ENCODE measurements at regions not wholly inside any gene's neighbourhood (a gene's known extent, or its start where the extent isn't known, plus 50 kb on each side); places are given as distances from the start of the nearest gene placed in this dataset.

DNA sequence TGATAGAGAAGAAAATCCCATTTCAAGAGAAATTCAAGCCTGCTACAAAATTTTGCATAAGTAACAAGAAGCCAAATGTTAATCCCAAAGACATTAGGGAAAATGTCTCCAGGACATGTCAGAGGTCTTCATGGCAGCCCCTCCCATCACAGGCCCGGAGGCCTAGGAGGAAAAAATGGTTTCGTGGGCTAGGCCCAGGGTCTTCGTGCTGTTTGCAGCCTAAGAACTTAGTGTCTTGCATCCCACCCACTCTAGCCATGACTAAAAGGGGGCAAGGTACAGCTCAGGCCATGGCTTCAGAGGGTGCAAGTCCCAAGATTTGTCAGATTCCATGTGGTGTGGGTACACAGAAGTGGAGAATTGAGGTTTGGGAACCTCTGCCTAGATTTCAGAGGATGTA, 57.8 kb upstream of the TAPT1 start:
- Histone ChIP-seq H3K9me2 (ENCODE audit: insufficient read depth, low read length) (no peaks in the 10 kb centered on the region), H3K4me3 (ENCODE audit: low read length) (no peak overlapping the region), H3K4me2 (ENCODE audit: low read length) (no peak overlapping the region), H3F3A (ENCODE audit: insufficient read depth, low read length, poor library complexity, severe bottlenecking) (no peaks in the 10 kb centered on the region), H2AFZ (ENCODE audit: low read depth, low read length) (no peak overlapping the region), H3K27ac (ENCODE audit: low read length) (no peak overlapping the region), H3K9ac (ENCODE audit: low read length) (no peak overlapping the region), H3K79me2 (replicated peaks; ENCODE audit: insufficient read depth, low read length) (no peaks in the 10 kb centered on the region), H3K9me3 (ENCODE audit: low read length) (no peaks in the 10 kb centered on the region), H4K20me1 (ENCODE audit: insufficient read depth) (no peaks in the 10 kb centered on the region), H3K36me3 (ENCODE audit: insufficient read depth, low read length) (no peaks in the 10 kb centered on the region), H3K27me3 (ENCODE audit: insufficient read depth, low read depth, low read length) (no peaks in the 10 kb centered on the region)
- TF ChIP-seq, protein P1, sequence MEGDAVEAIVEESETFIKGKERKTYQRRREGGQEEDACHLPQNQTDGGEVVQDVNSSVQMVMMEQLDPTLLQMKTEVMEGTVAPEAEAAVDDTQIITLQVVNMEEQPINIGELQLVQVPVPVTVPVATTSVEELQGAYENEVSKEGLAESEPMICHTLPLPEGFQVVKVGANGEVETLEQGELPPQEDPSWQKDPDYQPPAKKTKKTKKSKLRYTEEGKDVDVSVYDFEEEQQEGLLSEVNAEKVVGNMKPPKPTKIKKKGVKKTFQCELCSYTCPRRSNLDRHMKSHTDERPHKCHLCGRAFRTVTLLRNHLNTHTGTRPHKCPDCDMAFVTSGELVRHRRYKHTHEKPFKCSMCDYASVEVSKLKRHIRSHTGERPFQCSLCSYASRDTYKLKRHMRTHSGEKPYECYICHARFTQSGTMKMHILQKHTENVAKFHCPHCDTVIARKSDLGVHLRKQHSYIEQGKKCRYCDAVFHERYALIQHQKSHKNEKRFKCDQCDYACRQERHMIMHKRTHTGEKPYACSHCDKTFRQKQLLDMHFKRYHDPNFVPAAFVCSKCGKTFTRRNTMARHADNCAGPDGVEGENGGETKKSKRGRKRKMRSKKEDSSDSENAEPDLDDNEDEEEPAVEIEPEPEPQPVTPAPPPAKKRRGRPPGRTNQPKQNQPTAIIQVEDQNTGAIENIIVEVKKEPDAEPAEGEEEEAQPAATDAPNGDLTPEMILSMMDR (IDR thresholded peaks at IDR 0.05; ENCODE audit: poor library complexity, severe bottlenecking): no peak
- TF ChIP-seq MXI1 (conservative IDR thresholded peaks at IDR 0.05; ENCODE audit: poor library complexity, severe bottlenecking) (no peak), EZH2 (IDR thresholded peaks at IDR 0.05; ENCODE audit: borderline replicate concordance, insufficient read depth, low read length, poor library complexity, severe bottlenecking) (no peak), SMC3 (conservative IDR thresholded peaks at IDR 0.05; ENCODE audit: poor library complexity) (no peak), POLR2AphosphoS5 (IDR thresholded peaks at IDR 0.05) (no peak), TAF1 (IDR thresholded peaks at IDR 0.05; ENCODE audit: low read depth) (no peak), EP300 (conservative IDR thresholded peaks at IDR 0.05; ENCODE audit: poor library complexity, severe bottlenecking) (no peak), RAD21 (conservative IDR thresholded peaks at IDR 0.05) (no peak)
- TF ChIP-seq, protein P2, sequence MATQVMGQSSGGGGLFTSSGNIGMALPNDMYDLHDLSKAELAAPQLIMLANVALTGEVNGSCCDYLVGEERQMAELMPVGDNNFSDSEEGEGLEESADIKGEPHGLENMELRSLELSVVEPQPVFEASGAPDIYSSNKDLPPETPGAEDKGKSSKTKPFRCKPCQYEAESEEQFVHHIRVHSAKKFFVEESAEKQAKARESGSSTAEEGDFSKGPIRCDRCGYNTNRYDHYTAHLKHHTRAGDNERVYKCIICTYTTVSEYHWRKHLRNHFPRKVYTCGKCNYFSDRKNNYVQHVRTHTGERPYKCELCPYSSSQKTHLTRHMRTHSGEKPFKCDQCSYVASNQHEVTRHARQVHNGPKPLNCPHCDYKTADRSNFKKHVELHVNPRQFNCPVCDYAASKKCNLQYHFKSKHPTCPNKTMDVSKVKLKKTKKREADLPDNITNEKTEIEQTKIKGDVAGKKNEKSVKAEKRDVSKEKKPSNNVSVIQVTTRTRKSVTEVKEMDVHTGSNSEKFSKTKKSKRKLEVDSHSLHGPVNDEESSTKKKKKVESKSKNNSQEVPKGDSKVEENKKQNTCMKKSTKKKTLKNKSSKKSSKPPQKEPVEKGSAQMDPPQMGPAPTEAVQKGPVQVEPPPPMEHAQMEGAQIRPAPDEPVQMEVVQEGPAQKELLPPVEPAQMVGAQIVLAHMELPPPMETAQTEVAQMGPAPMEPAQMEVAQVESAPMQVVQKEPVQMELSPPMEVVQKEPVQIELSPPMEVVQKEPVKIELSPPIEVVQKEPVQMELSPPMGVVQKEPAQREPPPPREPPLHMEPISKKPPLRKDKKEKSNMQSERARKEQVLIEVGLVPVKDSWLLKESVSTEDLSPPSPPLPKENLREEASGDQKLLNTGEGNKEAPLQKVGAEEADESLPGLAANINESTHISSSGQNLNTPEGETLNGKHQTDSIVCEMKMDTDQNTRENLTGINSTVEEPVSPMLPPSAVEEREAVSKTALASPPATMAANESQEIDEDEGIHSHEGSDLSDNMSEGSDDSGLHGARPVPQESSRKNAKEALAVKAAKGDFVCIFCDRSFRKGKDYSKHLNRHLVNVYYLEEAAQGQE (IDR thresholded peaks at IDR 0.05; ENCODE audit: borderline replicate concordance): no peak

- peaks cover 3% of the 10 kb centered on the region for H3K9me3 ChIP-seq (ENCODE audit: low read length)
- H3K9ac ChIP-seq (ENCODE audit: low read length): no peak overlapping the region
- H4K20me1 ChIP-seq (ENCODE audit: insufficient read depth): no peaks in the 10 kb centered on the region
- TF ChIP-seq POLR2AphosphoS5 (IDR thresholded peaks at IDR 0.05) (no peak), RAD21 (conservative IDR thresholded peaks at IDR 0.05) (no peak), EZH2 (IDR thresholded peaks at IDR 0.05; ENCODE audit: borderline replicate concordance, insufficient read depth, low read length, poor library complexity, severe bottlenecking) (no peak), SMC3 (conservative IDR thresholded peaks at IDR 0.05; ENCODE audit: poor library complexity) (no peak), EP300 (conservative IDR thresholded peaks at IDR 0.05; ENCODE audit: poor library complexity, severe bottlenecking) (no peak), TAF1 (IDR thresholded peaks at IDR 0.05; ENCODE audit: low read depth) (no peak)
- TF ChIP-seq, protein P2 (IDR thresholded peaks at IDR 0.05; ENCODE audit: borderline replicate concordance): no peak
- TF ChIP-seq, protein P1 (IDR thresholded peaks at IDR 0.05; ENCODE audit: poor library complexity, severe bottlenecking): no peak
- no peaks in the 10 kb centered on the region for H3F3A ChIP-seq (ENCODE audit: insufficient read depth, low read length, poor library complexity, severe bottlenecking)
- H3K79me2 ChIP-seq (replicated peaks; ENCODE audit: insufficient read depth, low read length): no peaks in the 10 kb centered on the region
- no peak overlapping the region for H3K27ac ChIP-seq (ENCODE audit: low read length)
- H3K9me2 ChIP-seq (ENCODE audit: insufficient read depth, low read length): no peaks in the 10 kb centered on the region
- no peak overlapping the region for H2AFZ ChIP-seq (ENCODE audit: low read depth, low read length)
- H3K4me3 ChIP-seq (ENCODE audit: low read length): no peak overlapping the region
- H3K36me3 ChIP-seq (ENCODE audit: insufficient read depth, low read length): no peaks in the 10 kb centered on the region
- no peaks in the 10 kb centered on the region for H3K27me3 ChIP-seq (ENCODE audit: insufficient read depth, low read depth, low read length)
- H3K4me2 ChIP-seq (ENCODE audit: low read length): no peak overlapping the region
These were observed 51.9 kb upstream of the TAPT1 start for GRCh38 chr4:16278178-16278577.
